GM10248 (cell line): ENCODE measurements at regions not wholly inside any gene's neighbourhood (a gene's known extent, or its start where the extent isn't known, plus 50 kb on each side); places are given as distances from the start of the nearest gene placed in this dataset.

Experiments used
- CTCF ChIA-PET: fragments of 300-600 bp; sonication (Branson Sonifier 250); formaldehyde crosslinking; extraction: SDS; loops from one replicate; lab custom pipeline; 2021; ENCODE audit warnings: antibody characterized with exemption; lab: Yijun Ruan, JAX
- POLR2A ChIA-PET: fragments of 350-650 bp; sonication (Branson Sonifier 250); formaldehyde crosslinking; extraction: SDS; loops from one replicate; lab custom pipeline; 2020; ENCODE audit warnings: antibody characterized with exemption; lab: Yijun Ruan, JAX
- DNase-seq: peaks from one replicate; pipeline ENCODE4 v3.0.0; 2012; ENCODE audit errors: extremely low spot score
- TF ChIP-seq, protein P1 (sequence below): IDR thresholded peaks from 2 replicates; pipeline ENCODE4 v1.5.1; 2012; ENCODE audit warnings: mild to moderate bottlenecking, low read depth; ENCODE audit errors: extremely low read depth, missing control alignments, control extremely low read depth

DNA sequence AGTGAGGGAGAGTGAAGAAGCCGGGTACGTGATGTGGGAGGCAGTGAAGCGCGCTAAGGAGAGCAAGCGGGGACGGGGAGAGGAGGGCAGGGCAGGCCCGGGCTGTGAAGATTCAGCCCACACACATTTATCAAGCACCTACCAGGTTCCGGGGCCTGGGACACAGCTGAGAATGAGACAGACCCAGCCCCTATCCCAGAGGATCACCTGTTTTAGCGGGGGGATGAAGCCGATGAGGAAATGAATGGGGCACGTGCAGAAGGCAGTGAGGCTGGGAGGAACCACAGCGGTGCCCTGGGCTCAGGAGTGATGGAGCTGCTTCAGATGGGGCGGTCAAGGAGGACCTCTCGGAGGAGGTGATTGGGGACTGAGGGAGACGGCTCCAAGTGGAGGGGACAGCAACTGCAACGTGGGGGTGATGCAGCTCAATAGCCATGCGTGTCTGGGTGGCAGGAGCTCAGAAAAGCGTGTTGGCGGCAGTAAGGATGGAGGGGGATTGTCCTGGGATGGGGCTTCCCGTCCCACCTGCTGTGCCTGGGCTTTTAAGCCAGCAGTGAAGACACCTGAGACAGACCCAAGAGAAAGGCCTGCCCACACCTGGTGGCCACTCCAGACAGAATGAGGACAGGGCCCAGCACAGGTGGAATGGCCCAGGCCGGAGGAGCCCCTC is 77.5 kb upstream of the UNC5A start:
- ChIA-PET POLR2A (no interaction called here), CTCF (no interaction called here)
- TF ChIP-seq, protein P1, sequence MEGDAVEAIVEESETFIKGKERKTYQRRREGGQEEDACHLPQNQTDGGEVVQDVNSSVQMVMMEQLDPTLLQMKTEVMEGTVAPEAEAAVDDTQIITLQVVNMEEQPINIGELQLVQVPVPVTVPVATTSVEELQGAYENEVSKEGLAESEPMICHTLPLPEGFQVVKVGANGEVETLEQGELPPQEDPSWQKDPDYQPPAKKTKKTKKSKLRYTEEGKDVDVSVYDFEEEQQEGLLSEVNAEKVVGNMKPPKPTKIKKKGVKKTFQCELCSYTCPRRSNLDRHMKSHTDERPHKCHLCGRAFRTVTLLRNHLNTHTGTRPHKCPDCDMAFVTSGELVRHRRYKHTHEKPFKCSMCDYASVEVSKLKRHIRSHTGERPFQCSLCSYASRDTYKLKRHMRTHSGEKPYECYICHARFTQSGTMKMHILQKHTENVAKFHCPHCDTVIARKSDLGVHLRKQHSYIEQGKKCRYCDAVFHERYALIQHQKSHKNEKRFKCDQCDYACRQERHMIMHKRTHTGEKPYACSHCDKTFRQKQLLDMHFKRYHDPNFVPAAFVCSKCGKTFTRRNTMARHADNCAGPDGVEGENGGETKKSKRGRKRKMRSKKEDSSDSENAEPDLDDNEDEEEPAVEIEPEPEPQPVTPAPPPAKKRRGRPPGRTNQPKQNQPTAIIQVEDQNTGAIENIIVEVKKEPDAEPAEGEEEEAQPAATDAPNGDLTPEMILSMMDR, result no peak
- no peak for DNase-seq

DNA sequence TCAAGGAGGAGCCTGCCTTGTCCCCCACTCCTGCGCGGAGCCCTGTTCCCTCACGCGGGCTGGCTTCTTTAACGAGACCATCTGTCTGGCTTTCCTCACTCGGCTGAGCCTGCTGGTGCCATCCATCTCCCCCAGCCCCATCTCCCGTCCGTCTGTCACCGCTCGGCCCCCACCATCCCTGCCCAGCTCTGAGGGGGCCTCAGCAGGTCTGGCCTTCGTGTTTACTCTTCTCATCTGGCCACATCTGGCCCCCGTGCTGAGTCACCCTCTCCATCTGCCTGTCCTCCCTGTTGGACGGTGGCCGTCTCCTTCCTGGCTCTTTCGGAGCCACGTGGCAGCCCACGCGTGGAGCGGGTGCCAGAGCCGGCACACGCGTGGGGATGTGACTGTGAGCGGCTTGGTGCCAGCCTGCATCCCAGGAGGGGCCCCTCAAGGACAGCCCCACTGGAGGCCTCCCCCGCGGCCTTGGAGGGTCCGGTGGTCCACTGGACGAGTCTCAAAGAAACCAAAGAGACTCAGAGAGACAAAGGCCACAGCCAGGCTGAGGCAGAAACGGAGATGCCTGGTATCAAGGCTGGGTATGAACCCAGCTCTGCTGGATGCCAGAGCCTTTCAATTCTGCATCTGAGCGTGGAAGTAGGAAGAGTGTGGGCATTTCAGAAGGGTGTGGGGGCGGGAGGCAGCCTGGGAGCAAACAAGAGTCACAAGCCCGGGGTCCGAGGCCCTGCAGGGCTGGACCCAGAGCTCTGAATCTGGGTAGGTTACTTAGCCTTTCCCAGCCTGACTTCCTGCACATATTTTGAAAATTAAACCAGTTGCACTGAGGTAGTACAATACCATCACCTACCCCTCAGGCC is 76.7 kb upstream of the UNC5A start:
- no peak for DNase-seq
- POLR2A ChIA-PET, result no interaction called here
- CTCF ChIA-PET, result no interaction called here
- TF ChIP-seq, protein P1, result no peak

DNA sequence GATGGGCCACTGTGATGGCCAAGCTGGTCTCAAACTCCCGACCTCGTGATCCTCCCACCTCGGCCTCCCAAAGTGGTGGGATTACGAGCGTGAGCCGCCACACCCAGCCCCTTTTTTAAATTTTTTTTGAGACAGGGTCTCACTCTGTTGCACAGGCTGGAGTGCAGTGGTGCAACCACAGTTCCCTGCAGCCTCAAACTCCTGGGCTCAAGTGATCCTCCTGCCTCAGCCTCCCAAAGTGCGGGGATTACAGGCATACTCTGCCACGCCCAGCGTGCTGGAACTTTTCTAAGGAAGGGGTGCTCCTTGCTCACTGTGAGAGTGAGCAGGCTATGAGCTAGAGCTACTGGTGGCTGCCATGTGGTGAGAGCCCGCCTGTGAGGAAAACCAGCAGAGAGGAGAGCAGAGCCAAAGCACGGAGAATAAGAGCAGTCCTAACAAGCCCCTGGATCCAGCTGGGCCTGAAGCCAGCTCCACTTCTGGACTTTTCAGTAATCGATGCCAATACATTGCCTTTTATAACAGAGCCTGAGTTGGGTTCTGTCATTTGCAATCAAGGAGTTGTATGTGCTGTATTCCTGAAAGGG is 75.5 kb upstream of the UNC5A start:
- CTCF ChIA-PET, result interaction anchor here (1.1 kb wide), 1 partner anchor 74 kb away, joined by 4 read pairs; no protein-coding TSS in a partner anchor
- POLR2A ChIA-PET, result no interaction called here
- DNase-seq, result no peak
- TF ChIP-seq, protein P1, result no peak

DNA sequence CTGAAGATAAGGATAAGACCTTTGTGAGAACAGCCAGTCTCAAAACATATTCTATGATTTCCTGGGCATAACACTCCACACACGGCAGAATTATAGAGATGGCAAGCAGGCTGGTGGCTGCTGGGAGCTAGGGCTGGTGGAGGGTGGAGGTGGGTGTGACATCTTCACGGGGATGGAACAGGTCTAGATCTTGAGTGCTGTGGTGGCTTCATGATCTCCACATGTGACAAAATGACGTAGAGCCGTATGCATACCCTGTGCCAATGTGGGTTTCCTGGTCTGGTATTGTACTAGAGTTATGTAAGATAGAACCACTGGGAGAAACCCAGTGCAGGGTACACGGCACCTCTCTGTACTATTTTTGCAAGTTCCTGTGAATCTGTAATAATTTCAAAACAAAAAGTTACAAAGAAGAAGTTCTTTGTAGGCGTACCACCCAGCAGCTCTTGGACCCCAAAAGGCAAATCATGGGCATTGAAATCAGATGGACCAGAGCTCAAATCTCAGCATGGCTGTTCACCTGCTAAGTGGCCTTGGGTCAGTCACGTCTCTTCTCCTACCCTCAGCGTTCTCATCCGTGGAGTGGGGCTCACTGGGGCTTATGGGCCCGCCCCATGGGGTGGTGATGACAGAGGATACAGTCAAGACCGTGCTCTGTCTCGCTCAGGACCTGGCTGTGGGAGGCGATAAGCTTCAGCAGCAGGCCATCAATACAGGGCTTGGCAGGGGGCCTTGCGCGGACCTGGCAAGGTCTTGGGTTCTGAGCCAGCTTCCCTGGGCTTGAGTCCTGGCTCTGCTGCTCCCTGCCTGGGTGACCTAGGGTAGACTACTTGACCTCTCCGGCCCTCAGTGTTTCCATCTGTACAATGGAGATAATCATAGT is 74.7 kb upstream of the UNC5A start:
- TF ChIP-seq, protein P1, result no peak
- ChIA-PET POLR2A (no interaction called here), CTCF (interaction anchor here (1.1 kb wide), 1 partner anchor 75 kb away, joined by 4 read pairs; no protein-coding TSS in a partner anchor)
- DNase-seq, result no peak

DNA sequence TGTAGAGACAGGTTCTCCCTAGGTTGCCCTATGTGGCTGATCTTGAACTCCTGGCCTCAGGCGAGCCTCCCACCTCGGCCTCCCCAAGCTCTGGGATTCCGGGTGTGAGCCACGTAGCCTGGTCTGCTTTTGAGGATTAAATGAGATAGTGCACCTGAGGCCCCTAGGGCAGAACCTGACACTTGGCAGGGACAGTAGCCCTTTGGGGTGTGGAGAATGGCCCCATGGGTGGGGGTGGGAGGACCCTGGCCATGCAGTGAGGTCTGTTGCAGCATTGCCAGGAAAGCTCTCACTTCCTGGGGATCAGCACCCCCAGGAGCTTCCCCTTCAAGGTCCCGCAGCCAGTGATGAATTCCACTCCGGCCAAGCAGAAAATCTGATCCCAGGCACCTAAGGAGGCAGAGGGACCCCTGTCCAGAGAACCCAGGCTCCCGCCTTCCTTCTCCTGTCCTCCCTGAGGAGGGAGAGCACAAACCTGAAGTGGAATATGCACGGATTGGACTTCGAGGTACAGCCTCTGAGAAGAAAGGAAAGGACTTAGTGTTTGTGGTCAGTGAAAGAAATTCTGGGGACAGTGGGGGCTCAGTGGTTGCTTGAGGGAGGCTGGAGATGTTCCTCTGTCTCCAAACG is 73.9 kb upstream of the UNC5A start:
- TF ChIP-seq, protein P1, result no peak
- POLR2A ChIA-PET, result no interaction called here
- CTCF ChIA-PET, result no interaction called here
- DNase-seq, result no peak
